ENCODE measurements at regions not wholly inside any gene's neighbourhood (a gene's known extent, or its start where the extent isn't known, plus 50 kb on each side); places are given as distances from the start of the nearest gene placed in this dataset.

GRCh38 chr10:52651293-52651692 lies 121.3 kb downstream of the MBL2 start:
- ATAC-seq, result no peak
- no peak for DNase-seq

- DNase-seq (no peak), ATAC-seq (no peak)
Observed at GRCh38 chr10:52652431-52653262, 119.9 kb downstream of the MBL2 start.

GRCh38 chr10:52653263-52653909 lies 119.2 kb downstream of the MBL2 start:
- ATAC-seq, result no peak
- no peak for DNase-seq

- no peak for ATAC-seq
- no peak for DNase-seq
Observed at GRCh38 chr10:52654201-52654600, 118.4 kb downstream of the MBL2 start.

GRCh38 chr10:52658112-52658511 lies 114.5 kb downstream of the MBL2 start:
- ATAC-seq, result no peak
- no peak for DNase-seq

GRCh38 chr10:52659085-52659484 lies 113.5 kb downstream of the MBL2 start:
- ATAC-seq (no peak), DNase-seq (no peak)

GRCh38 chr10:52662256-52662655 lies 110.3 kb downstream of the MBL2 start:
- ATAC-seq (no peak), DNase-seq (no peak)

- no peak for ATAC-seq
- DNase-seq, result no peak
Observed at GRCh38 chr10:52663161-52663560, 109.4 kb downstream of the MBL2 start.

- ATAC-seq, result no peak
Observed at GRCh38 chr10:52664629-52665028, 108.0 kb downstream of the MBL2 start.

GRCh38 chr10:52665821-52666220 lies 106.8 kb downstream of the MBL2 start:
- ATAC-seq, result no peak
- no peak for DNase-seq

More at GRCh38 chr10:52664629-52665028, 108.0 kb downstream of the MBL2 start:
- no peak for DNase-seq

GRCh38 chr10:52666931-52667330 lies 105.7 kb downstream of the MBL2 start:
- ATAC-seq (no peak), DNase-seq (no peak)

GRCh38 chr10:52668024-52668423 lies 104.6 kb downstream of the MBL2 start:
- no peak for DNase-seq
- no peak for ATAC-seq

- ATAC-seq (no peak), DNase-seq (no peak)
Observed at GRCh38 chr10:52672880-52673279, 99.7 kb downstream of the MBL2 start.

- DNase-seq, result no peak
- no peak for ATAC-seq
Observed at GRCh38 chr10:52673468-52673867, 99.1 kb downstream of the MBL2 start.

- ATAC-seq (no peak), DNase-seq (no peak)
Observed at GRCh38 chr10:52674474-52674873, 98.1 kb downstream of the MBL2 start.

GRCh38 chr10:52677086-52677485 lies 95.5 kb downstream of the MBL2 start:
- DNase-seq, result no peak
- no peak for ATAC-seq

- no peak for DNase-seq
- ATAC-seq, result no peak
Observed at GRCh38 chr10:52678611-52679010, 94.0 kb downstream of the MBL2 start.

GRCh38 chr10:52679117-52679516 lies 93.5 kb downstream of the MBL2 start:
- no peak for ATAC-seq
- no peak for DNase-seq

- ATAC-seq (no peak), DNase-seq (no peak)
Observed at GRCh38 chr10:52682766-52683165, 89.8 kb downstream of the MBL2 start.

- DNase-seq (no peak), ATAC-seq (no peak)
Observed at GRCh38 chr10:52683776-52684175, 88.8 kb downstream of the MBL2 start.

- ATAC-seq (no peak), DNase-seq (no peak)
Observed at GRCh38 chr10:52688899-52689298, 83.7 kb downstream of the MBL2 start.

- DNase-seq (no peak), ATAC-seq (no peak)
Observed at GRCh38 chr10:52696232-52696631, 76.4 kb downstream of the MBL2 start.

GRCh38 chr10:52701647-52702046 lies 70.9 kb downstream of the MBL2 start:
- no peak for ATAC-seq

GRCh38 chr10:52703451-52703850 lies 69.1 kb downstream of the MBL2 start:
- DNase-seq, result no peak
- no peak for ATAC-seq

More at GRCh38 chr10:52701647-52702046, 70.9 kb downstream of the MBL2 start:
- DNase-seq, result no peak

All from stimulated activated naive CD8-positive, alpha-beta T cell treated with anti-CD3 and anti-CD28 coated beads, Interleukin-15, Interleukin-2, amounts not matched to agents 100 U/mL and 50 U/mL, for 24 hours (primary cell).